WI38 (cell line): ENCODE measurements at regions not wholly inside any gene's neighbourhood (a gene's known extent, or its start where the extent isn't known, plus 50 kb on each side); places are given as distances from the start of the nearest gene placed in this dataset.

Source experiments
- H3K4me3 ChIP-seq: 2 replicates; pipeline ENCODE4 v1.5.1; 2011; ENCODE audit warnings: low read depth, mild to moderate bottlenecking, control low read depth, low read length
- TF ChIP-seq, protein P1 (sequence below): IDR thresholded peaks from 2 replicates; pipeline ENCODE4 v1.5.1; 2012; ENCODE audit warnings: low read depth, mild to moderate bottlenecking, control low read depth, low read length

DNA sequence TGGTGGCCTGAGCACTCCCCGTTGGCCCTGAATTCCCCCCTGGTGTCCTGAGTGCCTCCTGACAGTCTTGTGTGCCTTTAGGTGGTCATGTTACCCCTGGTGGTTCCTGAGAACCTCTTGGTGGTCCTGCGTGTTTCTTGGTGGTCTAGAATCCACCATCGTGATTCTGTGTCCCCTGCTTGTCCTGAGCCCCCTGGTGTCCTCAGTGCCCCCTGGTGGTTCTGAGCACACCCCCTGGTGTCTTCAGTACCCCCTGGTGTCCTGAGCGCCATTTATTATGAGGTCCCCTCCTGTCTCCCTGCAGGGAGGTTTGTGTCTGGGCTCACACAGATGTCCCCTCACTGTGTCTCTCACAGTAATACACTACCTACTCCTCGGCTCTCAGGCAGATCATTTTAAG lies 61.3 kb upstream of the MAL start:
- TF ChIP-seq, protein P1, sequence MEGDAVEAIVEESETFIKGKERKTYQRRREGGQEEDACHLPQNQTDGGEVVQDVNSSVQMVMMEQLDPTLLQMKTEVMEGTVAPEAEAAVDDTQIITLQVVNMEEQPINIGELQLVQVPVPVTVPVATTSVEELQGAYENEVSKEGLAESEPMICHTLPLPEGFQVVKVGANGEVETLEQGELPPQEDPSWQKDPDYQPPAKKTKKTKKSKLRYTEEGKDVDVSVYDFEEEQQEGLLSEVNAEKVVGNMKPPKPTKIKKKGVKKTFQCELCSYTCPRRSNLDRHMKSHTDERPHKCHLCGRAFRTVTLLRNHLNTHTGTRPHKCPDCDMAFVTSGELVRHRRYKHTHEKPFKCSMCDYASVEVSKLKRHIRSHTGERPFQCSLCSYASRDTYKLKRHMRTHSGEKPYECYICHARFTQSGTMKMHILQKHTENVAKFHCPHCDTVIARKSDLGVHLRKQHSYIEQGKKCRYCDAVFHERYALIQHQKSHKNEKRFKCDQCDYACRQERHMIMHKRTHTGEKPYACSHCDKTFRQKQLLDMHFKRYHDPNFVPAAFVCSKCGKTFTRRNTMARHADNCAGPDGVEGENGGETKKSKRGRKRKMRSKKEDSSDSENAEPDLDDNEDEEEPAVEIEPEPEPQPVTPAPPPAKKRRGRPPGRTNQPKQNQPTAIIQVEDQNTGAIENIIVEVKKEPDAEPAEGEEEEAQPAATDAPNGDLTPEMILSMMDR = no peak
- H3K4me3 ChIP-seq = no peak overlapping the region

DNA sequence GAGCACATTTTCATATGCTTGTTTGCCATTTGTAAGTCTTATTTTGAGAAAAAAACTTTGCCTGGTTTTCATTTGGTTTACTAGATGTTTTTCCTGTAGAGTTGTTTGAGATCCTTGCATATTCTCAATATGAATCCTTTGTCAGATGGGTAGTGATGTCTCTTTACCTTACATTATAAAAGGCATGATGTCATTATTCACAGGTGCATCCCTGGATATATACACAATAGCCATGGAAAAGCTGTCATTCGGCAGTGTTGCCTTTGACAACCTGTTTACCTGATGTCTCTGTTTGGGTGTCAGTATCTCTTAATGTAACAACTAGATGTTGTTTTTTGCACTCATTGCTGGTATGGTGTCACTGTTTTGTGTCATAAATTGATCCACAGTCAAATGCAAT lies 58.8 kb upstream of the MAL start:
- TF ChIP-seq, protein P1 = no peak
- H3K4me3 ChIP-seq = no peak overlapping the region

DNA sequence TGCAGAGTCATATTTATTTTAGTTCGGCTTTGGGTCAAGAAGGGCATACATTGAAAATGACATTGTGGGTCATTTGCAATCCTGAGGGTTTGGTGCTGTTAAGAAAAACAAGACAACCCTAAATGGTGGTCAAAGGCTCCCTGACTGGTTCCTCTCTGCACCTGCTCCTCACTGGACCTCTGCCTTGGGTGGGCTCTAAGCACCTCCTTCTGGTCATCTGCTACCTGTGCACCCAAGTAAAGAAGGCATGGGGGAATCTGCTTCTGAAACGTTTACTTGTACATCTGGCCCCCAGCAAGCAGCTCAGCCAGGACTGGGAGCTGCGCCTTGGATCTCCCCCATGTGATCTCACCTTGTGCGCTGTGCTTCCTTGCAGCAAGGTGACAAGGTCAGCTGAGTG lies 55.2 kb upstream of the MAL start:
- no peak overlapping the region for H3K4me3 ChIP-seq
- TF ChIP-seq, protein P1 = no peak
